Non-pigmented ciliary epithelial cell (primary cell): ENCODE measurements at regions not wholly inside any gene's neighbourhood (a gene's known extent, or its start where the extent isn't known, plus 50 kb on each side); places are given as distances from the start of the nearest gene placed in this dataset.
"Not testable (repeated sequence)": the region's sequence is repeated elsewhere in the genome, so short reads cannot be mapped to it uniquely, and the experiment has no call there.

Experiments
- DNase-seq: peaks from one replicate; pipeline ENCODE4 v3.0.0-alpha.2; 2010; ENCODE audit warnings: low read depth

DNA sequence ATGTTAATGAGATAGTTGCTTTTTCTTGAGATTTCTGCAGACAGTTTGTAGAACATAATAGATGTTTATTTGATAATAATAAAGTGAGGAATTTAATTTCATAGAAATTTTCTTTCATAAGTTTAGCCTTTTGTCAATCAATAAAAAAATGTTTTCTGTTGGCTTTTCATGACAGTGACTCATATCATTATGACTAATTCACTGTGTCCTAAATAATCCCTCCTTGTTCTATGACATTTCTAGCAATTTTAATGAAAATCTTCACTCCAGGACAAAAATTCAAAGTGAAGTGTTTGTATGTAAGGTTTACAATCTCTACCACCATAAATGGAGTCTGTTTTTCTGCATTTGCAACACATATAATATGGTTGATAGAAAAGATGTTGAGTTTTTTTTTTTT is 109.9 kb downstream of the UTRN start:
- DNase-seq = no peak

DNA sequence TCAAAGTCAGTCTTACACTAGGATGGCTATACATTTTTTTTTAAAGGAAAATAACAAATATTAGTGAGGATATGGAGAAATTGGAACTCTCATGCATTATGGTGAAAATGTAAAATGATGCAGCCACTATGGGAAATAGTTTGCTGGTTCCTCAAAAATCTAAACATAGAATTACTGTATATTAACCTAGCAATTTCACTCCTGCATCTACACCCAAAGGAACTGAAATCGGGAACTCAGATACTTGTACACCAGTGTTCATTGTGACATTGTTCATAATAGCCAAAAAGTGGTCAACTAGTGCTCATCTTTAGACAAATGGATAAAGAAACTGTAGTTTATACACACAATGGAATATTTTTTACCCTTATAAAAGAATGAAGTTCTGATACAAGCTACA is 110.7 kb downstream of the UTRN start:
- no peak for DNase-seq

DNA sequence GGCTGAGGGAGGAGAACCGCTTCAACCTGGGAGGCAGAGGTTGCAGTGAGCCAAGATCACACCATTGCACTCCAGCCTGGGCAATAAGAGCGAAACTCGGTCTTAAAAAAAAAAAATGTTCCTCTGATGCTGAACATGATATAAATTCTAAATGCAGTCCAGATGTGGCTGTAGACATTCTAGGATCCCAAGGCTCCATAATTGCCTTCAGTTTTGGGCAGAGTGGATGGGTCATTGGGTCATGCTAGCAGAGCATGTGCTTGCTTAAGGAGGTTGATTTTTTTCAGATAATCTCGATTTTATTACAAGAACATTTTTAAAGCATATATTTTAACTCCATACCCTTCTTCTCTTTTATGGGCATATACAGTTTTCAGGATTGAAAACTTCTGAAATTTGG is 112.0 kb downstream of the UTRN start:
- no peak for DNase-seq

DNA sequence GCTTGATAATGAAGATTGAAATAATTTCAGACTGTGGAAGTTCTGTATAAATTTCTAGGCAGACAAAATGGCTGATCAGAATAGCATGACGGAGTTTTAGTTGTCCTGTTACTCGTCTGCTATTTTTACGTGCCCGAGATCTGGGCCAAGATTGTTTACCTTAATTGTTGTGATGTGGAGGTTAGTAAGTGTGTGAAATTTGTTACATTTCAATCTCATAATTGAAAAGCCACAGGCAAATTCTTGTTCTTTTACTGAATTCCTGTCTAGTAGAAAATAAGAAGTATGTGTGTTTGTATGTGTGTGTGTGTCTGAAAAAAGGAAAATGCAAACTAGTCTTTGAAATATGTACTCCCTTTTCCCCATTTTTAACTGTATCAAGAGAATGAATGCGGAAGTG is 115.2 kb downstream of the UTRN start:
- DNase-seq = no peak

DNA sequence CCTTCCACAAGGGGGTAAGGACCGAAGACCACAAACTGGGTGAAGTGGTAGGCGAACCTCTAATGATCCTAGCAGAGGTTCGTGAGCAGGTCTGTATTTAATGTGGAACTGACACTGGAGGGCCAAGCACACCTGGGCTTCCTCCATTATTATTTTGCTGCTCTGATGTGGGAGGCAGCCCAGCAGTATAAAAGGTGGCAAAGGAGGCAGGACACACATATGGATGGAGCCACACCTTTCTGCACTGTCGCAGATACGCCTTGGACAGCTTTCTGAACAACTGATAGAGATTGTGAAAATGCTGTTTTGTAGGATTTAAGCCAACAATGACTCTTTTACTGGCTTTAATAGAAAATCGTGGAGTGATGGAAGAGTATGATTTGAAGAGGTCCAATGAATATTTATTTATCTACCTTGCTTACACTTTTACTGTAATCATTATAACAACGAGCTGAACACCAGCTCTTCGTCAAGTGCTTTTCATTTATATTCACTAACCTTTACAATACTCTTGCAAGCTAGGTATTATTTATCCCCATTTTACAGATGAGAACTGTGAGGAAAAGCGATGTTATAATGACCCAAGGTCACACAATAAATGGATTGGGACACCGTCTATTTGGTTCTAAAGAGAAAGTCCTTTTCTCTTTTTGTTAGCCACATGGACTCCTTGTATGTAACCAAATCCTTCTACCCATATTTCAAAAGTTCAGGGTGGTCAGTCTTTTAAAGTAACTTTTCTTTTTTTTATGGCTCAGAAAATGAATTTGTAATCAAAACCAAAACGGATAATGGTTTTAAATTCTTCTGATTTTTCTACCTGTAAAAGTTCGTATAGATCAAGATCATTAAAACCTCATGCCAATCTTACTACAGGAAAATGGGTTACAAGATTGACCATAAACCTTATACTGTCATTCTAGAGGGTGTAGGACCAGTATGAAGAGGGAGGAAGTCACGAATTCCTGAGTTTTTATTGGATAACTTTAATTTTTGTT is 116.9 kb downstream of the UTRN start:
- no peak for DNase-seq

DNA sequence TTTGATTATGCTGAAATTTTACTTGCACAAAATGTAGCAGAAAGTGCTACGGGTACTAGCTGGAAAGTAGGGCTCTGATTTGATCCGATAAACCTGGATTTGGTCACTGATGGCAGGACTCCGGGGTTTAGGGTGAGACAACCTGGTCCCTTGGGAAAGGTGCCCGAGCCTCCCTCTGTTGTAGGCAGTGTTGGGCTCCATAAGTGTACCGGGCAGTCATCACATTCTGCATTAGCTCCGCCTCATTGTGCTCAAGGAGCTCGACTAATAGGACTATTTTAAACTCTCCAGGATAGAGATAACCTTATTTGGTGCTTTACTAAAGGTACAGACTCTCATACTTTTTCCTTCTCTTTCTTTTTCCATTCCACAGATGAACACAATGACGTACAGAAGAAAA is 117.6 kb downstream of the UTRN start:
- DNase-seq = no peak

DNA sequence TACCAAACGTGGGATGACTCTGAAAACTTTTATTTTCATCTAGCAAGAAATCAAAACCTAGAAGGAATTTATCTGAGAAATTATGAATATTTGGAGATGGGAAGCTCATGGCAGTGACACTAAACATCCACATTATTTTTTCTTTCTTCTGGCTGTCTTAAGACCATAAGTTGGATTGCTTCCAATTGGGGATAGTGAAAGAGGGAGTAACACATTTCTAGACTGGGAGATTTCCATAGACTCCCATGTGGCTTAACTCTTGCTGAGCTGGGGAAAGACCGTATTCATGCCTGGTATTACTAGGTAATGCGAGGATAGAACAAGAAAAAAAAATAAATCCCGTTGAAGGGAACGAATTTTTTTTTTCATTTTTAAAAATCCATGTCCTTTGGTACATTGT is 120.0 kb downstream of the UTRN start:
- DNase-seq = no peak

DNA sequence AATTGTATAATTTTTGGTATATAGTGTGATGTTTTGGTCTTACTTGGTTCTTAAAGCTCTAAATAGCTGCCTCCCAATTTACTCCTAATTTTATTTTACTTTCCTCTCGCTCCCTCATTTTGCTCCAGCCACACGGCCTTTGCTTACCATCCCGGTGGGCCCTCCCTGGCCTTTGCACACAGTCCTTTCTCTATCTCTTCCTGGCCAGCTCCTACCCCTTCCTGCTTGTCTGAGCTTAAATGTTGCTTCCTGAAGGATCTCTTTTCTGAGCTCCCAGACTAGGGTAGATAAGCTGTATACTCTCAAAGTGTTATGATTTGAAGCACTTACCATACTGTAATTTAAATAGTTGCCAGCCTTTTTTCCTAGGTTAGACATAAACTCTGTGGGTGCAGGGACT is 121.7 kb downstream of the UTRN start:
- no peak for DNase-seq

DNA sequence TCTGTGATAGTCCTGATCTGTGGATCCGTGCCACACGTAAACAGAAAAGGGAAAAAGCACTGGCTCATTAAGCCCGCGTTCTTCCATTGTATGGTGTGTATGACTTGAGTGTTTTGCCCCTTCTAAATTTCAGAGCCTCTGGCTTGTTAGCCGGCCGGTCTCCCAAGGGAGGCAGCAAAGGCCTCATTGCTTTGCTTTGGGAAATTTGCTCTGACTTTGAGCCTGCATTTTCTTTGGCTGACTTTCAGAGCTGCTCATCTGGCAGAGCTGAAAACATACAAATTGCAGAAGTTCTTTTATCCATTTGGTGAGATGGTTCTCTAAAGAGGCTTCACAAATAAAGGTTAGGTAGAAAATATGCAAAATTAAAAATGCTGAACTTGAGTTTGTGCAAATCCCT is 123.0 kb downstream of the UTRN start:
- DNase-seq = no peak

DNA sequence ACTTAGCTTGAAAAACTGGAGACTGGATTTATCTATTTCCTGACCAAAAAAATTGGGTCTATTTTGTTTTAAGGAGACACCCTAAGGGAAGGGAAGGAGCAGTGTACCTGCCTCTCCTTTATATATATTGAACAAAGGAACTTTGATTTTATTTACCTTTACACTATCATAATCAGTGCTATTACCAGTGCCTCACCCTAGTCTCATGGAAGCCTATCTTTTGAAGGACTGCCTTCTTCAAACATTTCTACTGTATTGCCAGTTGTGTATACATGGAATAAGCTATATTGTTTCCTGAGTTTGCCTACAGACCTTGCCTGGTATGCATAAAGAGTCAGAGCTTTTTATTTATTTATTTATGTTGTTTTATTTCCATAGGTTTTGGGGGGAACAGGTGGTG is 124.9 kb downstream of the UTRN start:
- DNase-seq = no peak

DNA sequence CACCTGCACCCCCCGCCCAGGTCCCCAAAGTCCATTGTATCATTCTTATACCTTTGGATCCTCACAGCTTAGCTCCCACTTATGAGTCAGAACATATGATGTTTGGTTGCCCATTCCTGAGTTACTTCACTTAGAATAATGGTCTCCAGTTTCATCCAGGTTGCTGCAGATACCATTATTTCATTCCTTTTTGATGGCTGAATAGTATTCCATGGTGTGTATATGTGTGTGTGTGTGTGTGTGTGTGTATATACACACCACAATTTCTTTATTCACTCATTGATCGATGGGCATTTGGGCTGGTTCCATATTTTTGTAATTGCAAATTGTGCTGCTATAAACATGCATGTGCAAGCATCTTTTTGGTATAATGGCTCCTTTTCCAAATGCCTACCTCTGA is 125.4 kb downstream of the UTRN start:
- DNase-seq = not testable (repeated sequence)

DNA sequence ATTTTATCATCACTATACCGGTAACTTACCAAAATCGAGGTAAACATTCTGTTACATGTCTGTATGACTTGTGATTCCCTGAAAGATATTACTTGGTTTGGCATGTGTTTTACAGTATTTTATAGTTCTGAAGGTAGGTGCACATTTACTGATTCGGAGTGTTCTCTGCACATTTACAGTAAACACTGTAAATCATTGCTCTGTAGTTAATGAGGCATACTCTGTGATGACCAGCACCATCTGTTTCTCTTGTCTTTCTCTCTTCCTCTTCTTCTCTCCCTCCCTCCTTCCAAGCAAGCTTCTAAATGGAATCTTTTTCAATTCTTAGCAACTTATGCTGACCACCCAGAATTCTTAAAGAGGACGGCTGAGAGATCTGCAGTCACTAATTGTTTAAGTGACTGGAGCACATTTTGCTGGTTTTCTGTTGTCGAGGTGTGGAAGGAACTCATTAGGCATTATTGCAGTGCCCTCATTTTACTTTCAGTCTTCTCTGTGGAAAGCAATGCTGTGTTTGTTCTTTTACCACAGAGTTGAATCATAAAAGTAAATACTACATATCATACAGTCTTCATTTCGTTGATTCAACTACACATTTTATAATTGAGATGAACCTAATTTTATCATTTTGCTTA is 126.5 kb downstream of the UTRN start:
- DNase-seq = no peak

DNA sequence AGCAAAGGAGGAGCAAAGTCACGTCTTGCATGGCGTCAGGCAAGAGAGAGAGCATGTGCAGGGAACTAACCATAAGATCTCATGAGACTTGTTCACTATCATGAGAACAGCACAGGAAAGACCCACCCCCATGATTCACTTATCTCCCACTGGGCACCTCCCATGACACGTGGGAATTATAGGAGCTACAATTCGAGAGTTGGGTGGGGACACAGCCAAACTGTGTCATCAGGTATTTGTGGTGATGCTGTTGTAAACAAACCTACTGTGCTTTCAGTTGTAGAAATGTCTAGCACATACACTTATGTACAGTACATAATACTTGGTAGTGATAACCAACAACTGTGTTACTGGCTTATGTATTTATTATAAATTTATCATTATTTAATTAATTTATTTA is 128.3 kb downstream of the UTRN start:
- no peak for DNase-seq

DNA sequence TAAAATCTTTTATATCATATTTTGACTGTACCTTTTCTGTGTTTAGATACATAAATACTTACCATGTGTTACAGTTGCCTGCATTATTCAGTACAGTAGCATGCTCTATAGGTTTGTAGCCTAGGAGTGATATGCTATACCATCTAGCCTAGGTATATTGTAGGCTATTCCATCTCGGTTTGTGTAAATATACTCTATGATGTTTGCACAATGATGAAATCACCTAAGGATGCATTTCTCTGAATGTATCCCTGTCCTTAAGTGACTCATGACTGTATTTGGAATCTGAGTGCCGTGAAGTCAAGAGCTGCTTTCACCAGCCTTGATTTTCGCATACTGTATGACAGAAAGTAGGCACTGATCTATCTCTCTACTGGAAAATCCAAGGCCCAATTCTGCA is 129.9 kb downstream of the UTRN start:
- peak; percentile 72 for DNase-seq

DNA sequence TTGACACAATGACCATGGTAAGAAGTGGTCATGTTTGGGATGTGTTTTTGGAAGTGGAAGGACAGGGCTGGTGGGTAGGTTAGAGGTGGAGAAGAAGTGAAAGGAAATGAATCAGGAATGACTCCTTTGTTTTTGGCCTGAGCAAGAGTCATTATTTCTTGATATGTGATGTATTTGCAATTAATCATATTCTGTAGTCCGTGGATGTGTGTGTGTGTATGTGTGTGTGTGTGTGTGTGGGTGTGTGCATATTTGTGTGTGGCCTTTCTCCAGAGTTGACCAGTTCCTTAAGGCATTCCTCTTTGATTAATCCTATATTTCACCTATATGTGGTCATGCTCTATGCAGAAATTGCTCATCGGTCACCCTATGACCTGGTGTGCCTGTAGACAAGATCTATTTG is 130.7 kb downstream of the UTRN start:
- DNase-seq = peak; percentile 59

DNA sequence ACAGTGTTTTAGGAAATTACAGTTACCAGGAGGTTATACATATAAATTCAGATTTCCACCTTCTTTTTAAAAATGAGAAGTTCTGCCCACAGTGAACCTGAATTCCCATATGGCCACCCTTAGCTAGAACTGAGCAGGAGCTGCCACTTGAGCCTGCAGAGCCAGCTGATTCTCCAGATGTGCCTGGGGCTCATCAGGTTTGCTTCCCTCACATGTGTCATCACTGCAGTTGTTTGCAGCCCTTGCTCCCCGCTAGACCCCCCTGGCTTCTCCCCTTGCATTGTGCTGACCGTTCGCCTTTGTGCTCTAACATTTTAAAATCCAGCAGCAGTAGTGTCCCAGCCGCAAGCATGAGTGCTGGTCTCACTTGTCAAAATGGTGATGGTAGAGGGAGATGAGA is 131.1 kb downstream of the UTRN start:
- no peak for DNase-seq

DNA sequence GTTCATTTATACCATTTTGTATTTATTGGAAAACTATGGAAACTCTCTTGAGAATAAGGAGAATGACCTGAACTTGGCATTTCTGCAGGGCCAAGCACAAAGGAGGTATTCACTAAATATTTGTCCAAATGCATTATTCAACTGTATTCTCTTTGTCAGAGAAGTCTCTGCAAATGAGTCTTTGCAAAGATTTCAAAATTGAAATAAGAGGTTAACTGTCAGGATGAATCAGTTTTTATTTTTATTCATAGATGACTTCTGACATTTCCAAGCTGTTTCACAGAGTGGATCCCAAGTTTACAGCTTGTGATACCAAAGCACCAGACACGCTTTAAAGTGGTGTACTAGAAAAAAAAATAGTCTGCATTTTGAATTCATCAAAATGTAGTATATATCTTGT is 131.6 kb downstream of the UTRN start:
- DNase-seq = no peak

DNA sequence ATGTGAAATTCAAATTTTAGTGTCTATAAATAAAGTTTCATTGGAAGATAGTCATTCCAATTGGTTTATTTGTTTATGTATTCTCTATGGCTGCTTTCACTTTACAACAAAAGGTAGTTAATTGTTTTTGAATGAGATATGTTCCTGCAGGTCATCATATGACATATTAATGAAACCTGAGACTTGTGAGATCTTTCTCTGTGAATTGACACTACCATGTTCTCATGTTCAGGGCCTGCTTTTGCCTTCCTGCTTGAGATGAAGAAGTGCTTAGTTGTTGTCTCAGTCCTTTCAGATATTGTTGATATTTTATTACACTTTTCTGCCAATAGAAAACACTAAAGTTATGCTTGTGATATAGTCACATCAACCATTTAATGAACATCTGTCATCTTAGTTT is 132.5 kb downstream of the UTRN start:
- DNase-seq = no peak

DNA sequence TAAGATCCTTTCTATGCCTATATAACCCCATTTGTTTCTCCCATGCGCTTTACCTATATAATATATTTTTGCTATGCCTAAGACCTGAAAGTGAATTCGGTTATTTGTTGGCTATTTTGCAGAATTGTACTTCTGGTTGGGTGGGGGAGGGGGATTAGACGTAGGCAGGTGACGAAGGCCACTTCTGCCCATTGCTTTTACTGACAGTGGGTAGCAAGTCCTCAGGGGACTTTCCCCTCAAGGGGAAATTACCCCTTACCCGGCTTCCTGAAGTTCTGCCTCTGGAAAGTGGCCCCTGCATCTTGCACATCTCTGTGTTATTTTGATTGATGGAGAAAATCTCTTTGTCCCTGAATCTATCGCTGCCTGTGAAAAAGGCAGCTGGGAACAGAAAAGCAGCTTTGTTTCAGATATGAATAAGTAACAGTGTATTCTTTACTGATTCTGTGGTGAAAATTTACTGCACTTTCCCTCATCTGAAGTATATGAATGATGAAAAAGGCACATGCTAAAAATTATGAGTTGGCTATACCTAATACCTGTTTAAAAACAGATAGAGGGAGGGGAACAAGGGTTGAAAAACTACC is 133.9 kb downstream of the UTRN start:
- no peak for DNase-seq

DNA sequence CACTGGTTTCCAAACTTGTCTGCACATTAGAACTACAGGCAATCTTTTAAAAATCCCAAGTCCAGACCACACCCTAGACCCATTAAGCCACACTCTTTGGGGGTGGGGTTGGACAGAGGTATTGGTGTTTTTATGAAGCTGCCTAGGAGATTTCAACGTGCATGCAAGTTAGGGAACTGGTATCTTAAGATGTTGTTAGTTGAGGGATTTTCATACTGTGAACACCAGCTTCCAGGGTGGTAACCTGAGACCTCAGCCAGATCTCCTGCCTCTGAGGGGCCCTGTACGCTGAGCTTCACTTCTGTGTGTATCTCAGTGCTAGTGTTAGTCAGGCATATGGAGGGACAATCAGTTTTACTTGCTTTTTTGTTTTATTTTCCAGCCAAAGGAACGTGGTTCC is 138.0 kb downstream of the UTRN start:
- DNase-seq = no peak

DNA sequence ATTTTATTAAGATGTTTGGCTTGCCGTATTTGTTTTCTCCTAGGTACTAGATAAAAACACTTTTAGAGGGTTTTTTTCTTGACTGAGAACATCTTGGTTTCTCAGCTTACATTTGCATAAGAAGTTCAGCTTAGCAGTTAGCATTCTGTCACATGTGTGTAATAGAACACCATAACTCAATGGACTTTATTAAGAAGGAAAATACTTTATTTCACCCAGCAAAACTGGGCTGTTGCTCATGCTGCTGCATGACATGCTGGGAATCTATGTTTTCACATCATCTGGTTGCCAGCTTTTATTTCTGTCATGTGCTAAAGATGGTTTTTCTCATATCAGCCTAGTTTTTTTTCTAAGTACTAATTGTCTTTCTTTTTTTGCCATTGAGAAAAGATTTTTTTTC is 144.6 kb downstream of the UTRN start:
- no peak for DNase-seq

DNA sequence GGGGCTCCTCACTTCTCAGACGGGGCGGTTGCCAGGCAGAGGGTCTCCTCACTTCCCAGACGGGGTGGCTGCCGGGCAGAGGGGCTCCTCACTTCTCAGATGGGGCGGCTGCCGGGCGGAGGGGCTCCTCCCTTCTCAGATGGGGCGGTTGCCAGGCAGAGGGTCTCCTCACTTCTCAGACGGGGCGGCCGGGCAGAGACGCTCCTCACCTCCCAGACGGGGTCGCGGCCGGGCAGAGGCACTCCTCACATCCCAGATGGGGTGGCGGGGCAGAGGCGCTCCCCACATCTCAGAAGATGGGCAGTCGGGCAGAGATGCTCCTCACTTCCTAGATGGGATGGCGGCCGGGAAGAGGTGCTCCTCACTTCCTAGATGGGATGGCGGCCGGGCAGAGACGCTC is 148.3 kb downstream of the UTRN start:
- not testable (repeated sequence) for DNase-seq

DNA sequence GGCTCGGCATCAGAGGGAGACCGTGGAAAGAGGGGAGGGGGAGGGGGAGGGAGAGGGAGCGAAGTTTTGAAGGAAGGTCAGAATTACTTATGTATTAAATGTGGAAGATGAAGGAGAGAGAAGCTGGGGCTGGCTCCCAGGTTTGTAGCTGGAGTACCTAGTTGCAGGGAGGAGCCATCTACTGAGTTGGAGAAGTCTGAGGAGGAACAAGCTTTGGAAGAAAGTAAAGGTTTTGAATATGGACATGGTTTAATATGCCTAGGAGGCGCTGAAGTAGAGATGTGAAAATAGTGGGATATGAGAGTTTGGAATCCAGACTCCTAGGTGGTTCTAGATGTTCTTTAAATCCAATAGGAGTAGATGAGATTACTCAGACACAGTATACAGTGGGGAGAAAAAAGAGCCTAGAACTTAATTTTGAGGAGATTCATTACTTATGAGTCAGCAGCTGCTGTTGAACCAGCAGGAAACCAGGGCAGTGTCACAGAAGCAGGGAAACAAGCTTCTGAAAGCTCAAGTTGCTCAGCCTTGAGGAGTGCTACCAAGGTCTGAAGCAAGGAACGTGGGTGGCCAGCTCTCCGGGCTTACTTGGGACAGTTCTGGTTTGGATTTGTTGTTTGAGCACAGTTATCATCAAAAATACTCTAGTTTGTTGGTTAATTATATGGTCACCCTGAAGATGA is 149.3 kb downstream of the UTRN start:
- DNase-seq = peak; percentile 85
